Endothelial cell of umbilical vein (primary cell): ENCODE measurements at regions not wholly inside any gene's neighbourhood (a gene's known extent, or its start where the extent isn't known, plus 50 kb on each side); places are given as distances from the start of the nearest gene placed in this dataset.

Experiments used
- BruUV-seq: library from RNA; stranded (reverse); fragments of 400-500 nt; replicated peaks from 2 replicates; lab custom pipeline; 2021; lab: Mats Ljungman, UMichigan
- CTCF ChIA-PET: fragments of 300-600, 350-600 bp; sonication (Branson Sonifier 250); formaldehyde crosslinking; loops from one replicate; lab custom pipeline; 2021; ENCODE audit warnings: antibody characterized with exemption, inconsistent platforms; lab: Charles Lee
- POLR2A ChIA-PET: fragments of 300-600, 350-600 bp; sonication (Branson Sonifier 250); formaldehyde crosslinking; loops from one replicate; lab custom pipeline; 2021; ENCODE audit warnings: antibody characterized with exemption, inconsistent platforms; lab: Charles Lee
- DNase-seq: peaks from one replicate; pipeline ENCODE4 v3.0.0-alpha.2; 2011; ENCODE audit warnings: low read depth, low spot score
- FAIRE-seq: peaks from 2 replicates; lab custom pipeline; 2011; peaks lifted over from hg19 to GRCh38; lab: Jason Lieb, UNC
- H2AFZ ChIP-seq: 2 replicates; pipeline ENCODE4 v1.6.0; 2012; ENCODE audit warnings: low read depth, low read length, control low read depth, inconsistent platforms
- H3K27ac ChIP-seq: 2 replicates; pipeline ENCODE4 v1.5.1; 2011; ENCODE audit warnings: low read depth, mild to moderate bottlenecking, control low read depth, low read length, moderate library complexity; ENCODE audit not compliant: insufficient read depth
- H3K27me3 ChIP-seq, 2 experiments: 2 replicates each; pipeline versions ENCODE4 v1.6.0 to v1.6.1; 2011; ENCODE audit warnings: low read length in 2 of 2, mixed read lengths in 1 of 2; ENCODE audit not compliant: control insufficient read depth in 2 of 2, insufficient read depth in 2 of 2
- H3K36me3 ChIP-seq, 2 experiments: 2 replicates in 1 of 2; 3 replicates in 1 of 2; pipeline ENCODE4 v1.5.1; 2011; ENCODE audit warnings: low read length in 2 of 2, mild to moderate bottlenecking in 1 of 2, moderate library complexity in 1 of 2; ENCODE audit not compliant: control insufficient read depth in 2 of 2, insufficient read depth in 2 of 2; ENCODE audit errors: extremely low read depth in 1 of 2
- H3K4me1 ChIP-seq: 3 replicates; pipeline ENCODE4 v1.5.1; 2011; ENCODE audit warnings: mild to moderate bottlenecking, low read length; ENCODE audit not compliant: control insufficient read depth, insufficient read depth; ENCODE audit errors: extremely low read depth
- H3K4me2 ChIP-seq: 2 replicates; pipeline ENCODE4 v1.6.1; 2011; ENCODE audit warnings: low read length, control low read depth, mixed read lengths; ENCODE audit not compliant: insufficient read depth
- H3K4me3 ChIP-seq, 3 experiments: fragments of 200-600 bp in 1 of 3; sonication (generic), shearing (Covaris generic) in 1 of 3; replicated peaks in 1 of 3; 2 replicates each; pipeline ENCODE4 v1.5.1; 2011 to 2016; ENCODE audit warnings: control low read depth in 3 of 3, low read length in 3 of 3, mild to moderate bottlenecking in 2 of 3, inconsistent platforms in 1 of 3, low read depth in 1 of 3, moderate library complexity in 1 of 3; ENCODE audit not compliant: insufficient read depth in 1 of 3
- H3K79me2 ChIP-seq: 2 replicates; pipeline ENCODE4 v1.6.0; 2012; ENCODE audit warnings: low read length, inconsistent platforms; ENCODE audit not compliant: control insufficient read depth, insufficient read depth
- H3K9ac ChIP-seq: replicated peaks from 2 replicates; pipeline ENCODE3; 2011; ENCODE audit warnings: low read length, control low read depth; ENCODE audit not compliant: insufficient read depth; ENCODE audit errors: extremely low read depth
- H3K9me1 ChIP-seq: replicated peaks from 3 replicates; pipeline ENCODE4 v1.6.0; 2011; ENCODE audit warnings: mild to moderate bottlenecking, low read length; ENCODE audit not compliant: control insufficient read depth, insufficient read depth; ENCODE audit errors: extremely low read depth
- H3K9me3 ChIP-seq: replicated peaks from 2 replicates; pipeline ENCODE4 v1.5.1; 2012; ENCODE audit warnings: low read length, inconsistent platforms; ENCODE audit not compliant: control insufficient read depth, insufficient read depth
- H4K20me1 ChIP-seq: replicated peaks from 2 replicates; pipeline ENCODE3; 2011; ENCODE audit warnings: mild to moderate bottlenecking, low read length; ENCODE audit not compliant: control insufficient read depth, insufficient read depth; ENCODE audit errors: extremely low read depth
- CTCF ChIP-seq, 2 donors: IDR thresholded peaks; 1 replicate in 1 of 2; 2 replicates in 1 of 2; pipeline ENCODE4 v1.5.1; 2011; ENCODE audit warnings: low read length in 2 of 2, mild to moderate bottlenecking in 2 of 2, moderate library complexity in 2 of 2, control low read depth in 1 of 2, inconsistent platforms in 1 of 2, low read depth in 1 of 2; ENCODE audit not compliant: insufficient read depth in 1 of 2; ENCODE audit errors: extremely low read depth in 1 of 2
- EZH2 ChIP-seq: IDR thresholded peaks from 2 replicates; pipeline ENCODE4 v1.6.1; 2012; ENCODE audit warnings: borderline replicate concordance, low read depth, mild to moderate bottlenecking, moderate library complexity, low read length, inconsistent platforms; ENCODE audit not compliant: severe bottlenecking
- FOS ChIP-seq: IDR thresholded peaks from 2 replicates; pipeline ENCODE4 v1.6.1; 2011; ENCODE audit warnings: mild to moderate bottlenecking, low read length, moderate library complexity, borderline replicate concordance; ENCODE audit not compliant: insufficient read depth
- GATA2 ChIP-seq: IDR thresholded peaks from 2 replicates; pipeline ENCODE4 v1.7.0; 2011; ENCODE audit warnings: low read depth, mild to moderate bottlenecking, moderate library complexity, mixed read lengths, low read length; ENCODE audit not compliant: insufficient read length, insufficient read depth
- JUN ChIP-seq: IDR thresholded peaks from 2 replicates; pipeline ENCODE4 v1.6.1; 2011; ENCODE audit warnings: borderline replicate concordance, low read depth; ENCODE audit not compliant: insufficient read length, insufficient read depth
- MAX ChIP-seq: IDR thresholded peaks from 2 replicates; pipeline ENCODE4 v1.6.1; 2011; ENCODE audit not compliant: insufficient read depth, insufficient read length
- MYC ChIP-seq: IDR thresholded peaks from one replicate; pipeline ENCODE4 v1.6.1; 2011; ENCODE audit warnings: mild to moderate bottlenecking, low read depth, low read length
- POLR2A ChIP-seq: IDR thresholded peaks from 2 replicates; pipeline ENCODE4 v1.6.1; 2012; ENCODE audit warnings: low read depth, mild to moderate bottlenecking, control low read depth, low read length
- POLR2AphosphoS5 ChIP-seq: IDR thresholded peaks from 2 replicates; pipeline ENCODE4 v1.6.1; 2012; ENCODE audit warnings: low read depth, mild to moderate bottlenecking, control low read depth, low read length, moderate library complexity; ENCODE audit not compliant: insufficient read depth
- dilution Hi-C: fragments of 300-500 bp; cut with MboI; formaldehyde crosslinking; loops from one replicate; pipeline ENCODE4 v1.15.0; 2019; ENCODE audit warnings: low sequenced_read_pairs; ENCODE audit not compliant: extremely low pct_ligation_motif_present
- intact Hi-C: fragments of 100-400 bp; cut with micrococcal nuclease; formaldehyde crosslinking; loops from one replicate; pipeline ENCODE4 v1.10.0; 2022

- FAIRE-seq (no peak), DNase-seq (no peak)
- Histone ChIP-seq H3K9me1 (no peaks in the 10 kb centered on the region), H3K27ac (no peak overlapping the region), H3K4me3 (no peak overlapping the region), H4K20me1 (no peaks in the 10 kb centered on the region), H3K4me2 (no peak overlapping the region), H3K9ac (no peak overlapping the region), H3K4me1 (no peaks in the 10 kb centered on the region), H2AFZ (no peak overlapping the region), H3K79me2 (no peaks in the 10 kb centered on the region), H3K27me3 (no peaks in the 10 kb centered on the region), H3K36me3 (no peaks in the 10 kb centered on the region), H3K9me3 (no peaks in the 10 kb centered on the region)
- intact Hi-C loops (no loop called here), dilution Hi-C loops (no loop called here)
- ChIA-PET POLR2A (no interaction called here), CTCF (no interaction called here)
- no TSS peak for BruUV-seq
- TF ChIP-seq JUN (no peak), MYC (no peak)
Measured at GRCh38 chr2:41527525-41528323, 520.1 kb upstream of the PKDCC start.

- Histone ChIP-seq H3K36me3 (no peaks in the 10 kb centered on the region), H3K9me3 (no peaks in the 10 kb centered on the region), H3K27me3 (no peaks in the 10 kb centered on the region), H4K20me1 (no peaks in the 10 kb centered on the region), H3K4me3 (no peak overlapping the region), H2AFZ (no peak overlapping the region), H3K9ac (no peak overlapping the region), H3K4me2 (no peak overlapping the region), H3K79me2 (no peaks in the 10 kb centered on the region), H3K4me1 (no peaks in the 10 kb centered on the region), H3K27ac (no peak overlapping the region), H3K9me1 (no peaks in the 10 kb centered on the region)
- TF ChIP-seq MAX (no peak), CTCF (IDR thresholded peaks at IDR 0.05; ENCODE audit: extremely low read depth in 1 of 2, insufficient read depth in 1 of 2, low read depth in 1 of 2, low read length in 2 of 2) (no peak), FOS (no peak), MYC (no peak), GATA2 (no peak), EZH2 (no peak), POLR2A (no peak), POLR2AphosphoS5 (no peak), JUN (no peak)
- ChIA-PET POLR2A (no interaction called here), CTCF (no interaction called here)
- BruUV-seq, result no TSS peak
- FAIRE-seq (no peak), DNase-seq (no peak)
- intact Hi-C loops, result no loop called here
- dilution Hi-C loops, result no loop called here
Measured at GRCh38 chr2:41535575-41535974, 512.2 kb upstream of the PKDCC start.
